ENCODE measurements at regions not wholly inside any gene's neighbourhood (a gene's known extent, or its start where the extent isn't known, plus 50 kb on each side); places are given as distances from the start of the nearest gene placed in this dataset.
"Not testable (repeated sequence)": the region's sequence is repeated elsewhere in the genome, so short reads cannot be mapped to it uniquely, and the experiment has no call there.

- H3K4me3 ChIP-seq (ENCODE audit: low read depth, low read length) = no peak overlapping the region
- TF ChIP-seq CTCF (IDR thresholded peaks at IDR 0.05; ENCODE audit: insufficient read depth, low read length) = no peak
- DNase-seq (ENCODE audit: low read depth) = no peak
These were observed 288.9 kb upstream of the ETAA1 start for GRCh38 chr2:67108231-67108630.

GRCh38 chr2:67124531-67124930 lies 272.6 kb upstream of the ETAA1 start:
- TF ChIP-seq CTCF (IDR thresholded peaks at IDR 0.05; ENCODE audit: insufficient read depth, low read length) = no peak
- no peak overlapping the region for H3K4me3 ChIP-seq (ENCODE audit: low read depth, low read length)
- no peak for DNase-seq (ENCODE audit: low read depth)

- no peak for TF ChIP-seq CTCF (IDR thresholded peaks at IDR 0.05; ENCODE audit: insufficient read depth, low read length)
- peak; percentile 97 for DNase-seq (ENCODE audit: low read depth)
- no peak overlapping the region for H3K4me3 ChIP-seq (ENCODE audit: low read depth, low read length)
These were observed 266.4 kb upstream of the ETAA1 start for GRCh38 chr2:67130531-67131256.

- H3K4me3 ChIP-seq (ENCODE audit: low read depth, low read length) = no peak overlapping the region
- no peak for TF ChIP-seq CTCF (IDR thresholded peaks at IDR 0.05; ENCODE audit: insufficient read depth, low read length)
These were observed 265.9 kb upstream of the ETAA1 start for GRCh38 chr2:67131257-67131609.

GRCh38 chr2:67132441-67132940 lies 264.6 kb upstream of the ETAA1 start:
- not testable (repeated sequence) for H3K4me3 ChIP-seq (ENCODE audit: low read depth, low read length); DNase-seq (ENCODE audit: low read depth)

More at GRCh38 chr2:67131257-67131609, 265.9 kb upstream of the ETAA1 start:
- DNase-seq (ENCODE audit: low read depth) = no peak

GRCh38 chr2:67135208-67135607 lies 261.9 kb upstream of the ETAA1 start:
- DNase-seq (ENCODE audit: low read depth) = no peak
- TF ChIP-seq CTCF (IDR thresholded peaks at IDR 0.05; ENCODE audit: insufficient read depth, low read length) = no peak
- H3K4me3 ChIP-seq (ENCODE audit: low read depth, low read length) = no peak overlapping the region

GRCh38 chr2:67137699-67138098 lies 259.4 kb upstream of the ETAA1 start:
- TF ChIP-seq CTCF (IDR thresholded peaks at IDR 0.05; ENCODE audit: insufficient read depth, low read length) = no peak
- DNase-seq (ENCODE audit: low read depth) = no peak
- no peak overlapping the region for H3K4me3 ChIP-seq (ENCODE audit: low read depth, low read length)
